Left renal pelvis (tissue), 4 donors: ENCODE measurements at regions not wholly inside any gene's neighbourhood (a gene's known extent, or its start where the extent isn't known, plus 50 kb on each side); places are given as distances from the start of the nearest gene placed in this dataset.

ENCODE experiments used
- DNase-seq, 4 donors: peaks; one replicate each; pipeline ENCODE4 v3.0.0-alpha.2; 2013; ENCODE audit warnings: low read depth in 4 of 4, low spot score in 3 of 4

GRCh38 chr4:110950731-110951130 is 327.9 kb upstream of the PITX2 start:
- no peak for DNase-seq

GRCh38 chr4:110953191-110953590 is 330.3 kb upstream of the PITX2 start:
- DNase-seq, result no peak

GRCh38 chr4:110953898-110954297 is 331.0 kb upstream of the PITX2 start:
- DNase-seq, result no peak

GRCh38 chr4:110955748-110956147 is 332.9 kb upstream of the PITX2 start:
- DNase-seq, result no peak

- no peak for DNase-seq
Measured at GRCh38 chr4:110959041-110959643, 336.3 kb upstream of the PITX2 start.

GRCh38 chr4:110961066-110961465 is 338.2 kb upstream of the PITX2 start:
- DNase-seq, result no peak

- no peak for DNase-seq
Measured at GRCh38 chr4:110962616-110963015, 339.7 kb upstream of the PITX2 start.

GRCh38 chr4:110963662-110964280 is 340.9 kb upstream of the PITX2 start:
- peak in 1 of 4 donors; percentile 21 for DNase-seq

- DNase-seq, result no peak
Measured at GRCh38 chr4:110967936-110968335, 345.1 kb upstream of the PITX2 start.

GRCh38 chr4:110970642-110971041 is 347.8 kb upstream of the PITX2 start:
- DNase-seq, result no peak

GRCh38 chr4:110975338-110975737 is 352.5 kb upstream of the PITX2 start:
- no peak for DNase-seq

GRCh38 chr4:110977554-110977953 is 354.7 kb upstream of the PITX2 start:
- DNase-seq, result no peak

GRCh38 chr4:110978761-110979160 is 355.9 kb upstream of the PITX2 start:
- DNase-seq, result no peak

GRCh38 chr4:110982486-110982885 is 359.6 kb upstream of the PITX2 start:
- no peak for DNase-seq

GRCh38 chr4:110988722-110989121 is 365.8 kb upstream of the PITX2 start:
- DNase-seq, result no peak

GRCh38 chr4:110989125-110989524 is 366.2 kb upstream of the PITX2 start:
- DNase-seq, result no peak

- no peak for DNase-seq
Measured at GRCh38 chr4:110994781-110995180, 371.9 kb upstream of the PITX2 start.

GRCh38 chr4:110998320-110998719 is 375.4 kb upstream of the PITX2 start:
- DNase-seq, result no peak

GRCh38 chr4:111011458-111011857 is 388.6 kb upstream of the PITX2 start:
- DNase-seq, result no peak

- no peak for DNase-seq
Measured at GRCh38 chr4:111013846-111014245, 391.0 kb upstream of the PITX2 start.

- DNase-seq, result no peak
Measured at GRCh38 chr4:111014537-111014936, 391.7 kb upstream of the PITX2 start.

- DNase-seq, result no peak
Measured at GRCh38 chr4:111016416-111016815, 393.5 kb upstream of the PITX2 start.

GRCh38 chr4:111018216-111018615 is 395.3 kb upstream of the PITX2 start:
- DNase-seq, result no peak
